ENCODE measurements at regions not wholly inside any gene's neighbourhood (a gene's known extent, or its start where the extent isn't known, plus 50 kb on each side); places are given as distances from the start of the nearest gene placed in this dataset.
"Not testable (repeated sequence)": the region's sequence is repeated elsewhere in the genome, so short reads cannot be mapped to it uniquely, and the experiment has no call there.

- DNase-seq, result peak; percentile 52
These were observed 50.0 kb downstream of the SPRING1 start for GRCh38 chr12:116687888-116688287.

- no peak for DNase-seq
These were observed 53.0 kb downstream of the SPRING1 start for GRCh38 chr12:116684891-116685290.

GRCh38 chr12:116677202-116677661 lies 60.6 kb downstream of the SPRING1 start:
- DNase-seq, result no peak

- DNase-seq, result no peak
These were observed 62.3 kb downstream of the SPRING1 start for GRCh38 chr12:116675339-116676107.

- no peak for DNase-seq
These were observed 63.2 kb downstream of the SPRING1 start for GRCh38 chr12:116674643-116675183.

- no peak for DNase-seq
These were observed 64.2 kb downstream of the SPRING1 start for GRCh38 chr12:116673681-116674111.

- no peak for DNase-seq
These were observed 64.9 kb downstream of the SPRING1 start for GRCh38 chr12:116672842-116673516.

GRCh38 chr12:116672010-116672409 lies 65.9 kb downstream of the SPRING1 start:
- DNase-seq, result no peak

GRCh38 chr12:116670859-116671258 lies 67.0 kb downstream of the SPRING1 start:
- no peak for DNase-seq

- no peak for DNase-seq
These were observed 70.1 kb downstream of the SPRING1 start for GRCh38 chr12:116667752-116668151.

GRCh38 chr12:116666829-116667228 lies 71.0 kb downstream of the SPRING1 start:
- DNase-seq, result not testable (repeated sequence)

- DNase-seq, result no peak
These were observed 71.6 kb downstream of the SPRING1 start for GRCh38 chr12:116666305-116666673.

GRCh38 chr12:116665666-116666304 lies 72.1 kb downstream of the SPRING1 start:
- no peak for DNase-seq

- DNase-seq, result no peak
These were observed 73.8 kb downstream of the SPRING1 start for GRCh38 chr12:116664085-116664484.

- DNase-seq, result no peak
These were observed 75.2 kb downstream of the SPRING1 start for GRCh38 chr12:116662612-116663144.

GRCh38 chr12:116661341-116661740 lies 76.5 kb downstream of the SPRING1 start:
- DNase-seq, result no peak

GRCh38 chr12:116660740-116661139 lies 77.1 kb downstream of the SPRING1 start:
- DNase-seq, result not testable (repeated sequence)

GRCh38 chr12:116659771-116660481 lies 77.9 kb downstream of the SPRING1 start:
- DNase-seq, result no peak

GRCh38 chr12:116657921-116658495 lies 79.9 kb downstream of the SPRING1 start:
- DNase-seq, result no peak

GRCh38 chr12:116656306-116656705 lies 81.6 kb downstream of the SPRING1 start:
- no peak for DNase-seq

GRCh38 chr12:116654226-116654743 lies 83.6 kb downstream of the SPRING1 start:
- no peak for DNase-seq

- no peak for DNase-seq
These were observed 86.8 kb downstream of the SPRING1 start for GRCh38 chr12:116651089-116651488.

Measured in stimulated activated CD4-positive, alpha-beta T cell treated with anti-CD3 and anti-CD28 coated beads, Interleukin-1b, Interleukin-23, amount 100 ng/mL, for 48 hours (primary cell).